Stimulated activated CD4-positive, alpha-beta T cell treated with anti-CD3 and anti-CD28 coated beads, Interleukin-4, amount 100 ng/mL, for 1 hour (primary cell): ENCODE measurements at regions not wholly inside any gene's neighbourhood (a gene's known extent, or its start where the extent isn't known, plus 50 kb on each side); places are given as distances from the start of the nearest gene placed in this dataset.
"Not testable (repeated sequence)": the region's sequence is repeated elsewhere in the genome, so short reads cannot be mapped to it uniquely, and the experiment has no call there.

ENCODE experiments used
- DNase-seq: peaks from one replicate; pipeline ENCODE4 v3.0.0-alpha.2; 2020

DNA sequence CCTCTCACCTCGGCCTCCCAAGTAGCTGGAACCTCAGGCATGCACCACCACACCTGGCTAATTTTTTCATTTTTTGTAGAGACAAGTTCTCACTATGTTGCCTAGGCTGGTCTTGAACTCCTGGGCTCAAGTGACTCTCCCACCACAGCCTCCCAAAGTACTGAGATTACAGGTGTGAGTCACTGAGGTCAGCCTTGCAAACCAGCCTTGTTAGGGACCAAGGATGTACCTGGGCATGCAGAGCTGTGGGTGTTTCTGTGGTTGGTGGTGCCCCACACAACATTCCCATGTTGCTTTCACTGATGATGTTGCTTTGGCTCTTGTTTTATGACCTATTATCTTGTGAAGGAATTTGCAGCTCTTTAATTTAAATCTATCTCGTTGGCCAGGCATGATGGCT, 54.8 kb downstream of the OTUD1 start:
- DNase-seq: no peak

GRCh38 chr10:23496727-23497126, 57.9 kb downstream of the OTUD1 start:
- DNase-seq: no peak

DNA sequence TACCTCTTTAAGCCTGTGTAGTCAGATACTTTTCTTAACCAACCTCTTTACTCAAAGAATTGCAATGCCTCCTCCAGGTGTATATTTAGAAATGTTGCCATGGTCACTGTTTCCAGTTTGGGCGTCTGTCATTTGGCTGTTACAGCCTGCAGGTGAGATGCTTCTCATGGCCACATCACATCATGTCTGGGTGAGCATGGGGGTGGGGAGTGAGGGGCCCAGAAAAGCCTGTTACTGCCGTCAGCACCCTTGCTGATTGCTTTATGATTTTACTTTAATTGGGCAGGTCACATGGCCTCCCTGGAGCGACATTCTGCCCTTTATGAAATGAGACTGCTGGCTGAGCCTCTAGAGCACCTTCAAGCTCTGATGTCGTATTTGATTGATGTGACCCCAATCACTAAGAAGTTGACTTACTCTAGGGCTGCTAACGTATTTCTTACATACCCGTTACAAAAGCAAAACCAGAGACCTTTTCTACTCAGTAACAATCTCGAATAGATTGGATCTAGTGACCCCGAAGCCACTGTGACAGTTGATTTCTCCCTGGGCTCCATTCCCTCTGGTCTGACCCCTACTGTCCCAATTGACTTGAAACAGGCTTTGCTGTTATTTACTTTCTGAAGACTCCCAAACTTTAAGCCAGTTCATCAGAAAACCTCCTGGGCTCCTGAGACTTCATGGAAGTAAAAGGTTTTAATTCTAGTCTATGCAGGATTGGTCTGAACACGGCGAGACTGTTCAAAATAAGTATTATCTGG, 60.7 kb downstream of the OTUD1 start:
- no peak for DNase-seq

DNA sequence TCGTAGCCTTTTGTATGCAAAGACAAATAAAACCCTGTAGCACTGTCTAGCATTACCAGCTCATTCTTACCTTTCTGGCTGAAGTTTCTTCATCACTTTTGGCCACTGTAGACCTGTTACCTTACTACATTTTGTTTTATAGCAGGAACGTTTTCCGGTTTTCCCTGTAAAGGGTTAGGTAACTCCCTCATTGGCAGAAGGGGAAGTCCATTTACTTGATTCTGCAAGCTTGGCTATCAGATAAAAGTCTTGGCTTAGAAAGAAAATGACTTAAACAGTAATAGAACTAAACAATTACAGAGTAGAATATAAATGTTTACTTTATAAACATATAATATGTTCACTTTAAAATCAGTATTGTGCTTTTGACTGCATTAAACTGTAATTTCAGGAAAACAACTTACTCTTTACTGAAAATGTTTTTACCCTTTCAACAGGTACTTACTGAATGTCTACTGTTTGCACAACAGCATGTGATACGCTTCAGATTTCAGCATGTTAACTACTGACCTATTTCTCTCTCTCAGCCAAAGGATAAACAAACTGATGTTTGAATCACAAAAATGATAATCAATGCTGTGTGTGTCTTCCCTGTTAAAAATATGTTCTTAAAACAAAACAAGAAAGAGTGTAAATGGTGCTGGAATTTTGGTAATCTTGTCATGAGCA, 67.1 kb downstream of the OTUD1 start:
- no peak for DNase-seq

DNA sequence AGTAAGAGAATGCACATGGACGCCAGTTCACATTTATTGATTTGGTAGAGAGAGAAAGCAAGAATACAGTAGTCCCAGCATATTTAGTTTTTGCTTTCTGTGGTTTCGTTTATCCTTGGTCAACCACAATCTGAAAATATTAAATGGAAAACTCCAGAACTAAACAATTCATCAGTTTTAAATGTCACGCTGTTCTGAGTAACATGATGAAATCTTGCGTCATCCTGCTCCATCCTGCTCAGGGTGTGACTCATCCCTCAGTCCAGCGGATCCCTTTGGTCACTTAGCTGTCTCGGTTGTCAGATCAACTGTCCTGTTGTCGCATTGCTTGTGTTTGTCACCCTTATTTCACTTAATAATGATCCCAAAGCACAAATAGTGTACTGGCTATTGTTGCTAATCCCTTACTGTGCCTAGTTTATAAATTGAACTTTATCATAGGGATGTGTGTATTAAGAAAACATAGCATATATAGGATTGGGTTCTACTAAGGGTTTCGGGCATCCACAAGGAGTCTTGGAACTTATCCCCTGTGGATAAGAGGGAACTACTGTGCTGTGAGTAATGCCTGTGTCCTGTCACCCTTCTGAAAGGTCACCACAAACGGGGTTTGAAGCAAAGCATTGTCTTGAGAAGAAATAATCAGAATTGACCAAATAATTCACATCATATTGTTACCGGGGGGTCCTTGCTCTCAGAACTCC, 73.6 kb downstream of the OTUD1 start:
- DNase-seq: no peak

- not testable (repeated sequence) for DNase-seq
Measured at GRCh38 chr10:23513621-23514020, 74.7 kb downstream of the OTUD1 start.

DNA sequence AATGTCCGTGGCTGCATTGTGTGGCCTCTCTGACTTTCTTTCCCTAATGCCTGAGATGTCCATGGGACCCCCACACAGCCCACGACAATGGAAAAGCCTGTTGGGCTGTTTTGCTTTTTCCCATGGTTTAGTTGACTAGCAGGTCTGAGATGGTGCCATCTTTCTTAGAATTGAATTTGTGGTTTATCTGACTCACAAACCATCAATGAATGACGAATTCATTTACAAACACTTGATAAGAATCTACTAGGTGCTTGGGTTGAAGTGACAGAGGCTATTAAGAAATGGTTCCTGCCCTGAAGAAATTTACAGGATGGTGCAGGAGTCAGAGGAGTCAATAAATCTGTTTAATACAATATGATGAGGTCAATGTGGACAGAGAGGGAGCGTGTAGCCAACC, 75.4 kb downstream of the OTUD1 start:
- no peak for DNase-seq

GRCh38 chr10:23516530-23516929, 77.7 kb downstream of the OTUD1 start:
- DNase-seq: no peak

DNA sequence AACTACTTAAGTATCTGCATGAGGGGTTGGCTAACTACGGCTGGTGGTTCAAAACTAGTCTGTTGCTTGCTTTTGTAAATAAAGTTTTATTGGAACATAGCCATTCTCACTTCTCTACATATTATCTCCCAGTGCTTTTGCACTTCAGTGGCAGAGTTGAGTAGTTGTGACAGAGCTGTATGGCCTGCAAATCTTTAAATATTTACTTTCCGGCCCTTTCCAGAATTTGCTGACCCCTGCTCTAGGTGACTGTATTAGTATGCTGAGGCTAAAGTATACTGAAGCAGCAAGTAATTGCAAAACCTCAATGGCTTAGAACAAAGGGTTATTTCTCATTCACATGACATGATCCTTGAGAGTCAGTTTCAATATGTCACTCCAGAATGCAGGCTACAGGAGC, 78.3 kb downstream of the OTUD1 start:
- DNase-seq: no peak

DNA sequence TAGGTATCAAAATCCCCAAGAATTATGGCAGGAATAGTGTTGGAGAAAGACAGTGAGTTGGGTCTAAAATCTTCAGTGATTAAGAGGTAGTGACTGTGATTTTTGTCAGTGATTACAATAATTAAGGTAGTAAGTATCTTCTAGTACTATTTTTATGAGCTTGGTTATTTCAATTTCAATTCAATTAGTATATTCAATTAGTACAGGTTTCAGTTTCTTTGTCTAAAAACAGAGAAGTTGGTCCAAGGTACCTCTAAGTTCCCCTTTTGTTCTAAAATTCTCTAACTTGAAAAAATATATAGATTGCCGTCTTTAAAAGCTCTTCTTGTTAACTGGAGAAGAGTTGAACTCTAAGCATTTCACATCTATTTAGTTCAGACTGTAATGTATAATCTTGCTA, 82.9 kb downstream of the OTUD1 start:
- no peak for DNase-seq

GRCh38 chr10:23522345-23522744, 83.5 kb downstream of the OTUD1 start:
- no peak for DNase-seq

DNA sequence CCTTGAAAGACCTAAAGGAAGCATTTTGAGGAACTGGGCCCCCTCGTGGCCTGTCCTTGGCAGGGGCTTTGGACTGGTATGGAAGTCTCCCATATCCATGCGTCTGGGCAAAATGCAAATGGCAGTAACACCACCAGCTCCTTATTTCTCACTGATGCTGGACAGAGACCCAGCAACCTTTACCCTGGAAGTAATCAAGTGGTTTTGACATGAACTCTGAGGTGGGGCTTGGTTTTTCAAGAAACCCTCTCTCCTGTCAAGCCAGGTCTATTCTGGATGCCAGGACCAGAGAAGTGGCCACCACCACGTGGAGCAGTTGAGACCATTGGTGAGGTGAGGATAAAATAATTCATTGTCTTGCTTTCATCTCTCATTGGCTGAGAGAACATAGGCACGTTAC, 84.4 kb downstream of the OTUD1 start:
- DNase-seq: no peak

- DNase-seq: no peak
Measured at GRCh38 chr10:23525406-23525805, 86.5 kb downstream of the OTUD1 start.

DNA sequence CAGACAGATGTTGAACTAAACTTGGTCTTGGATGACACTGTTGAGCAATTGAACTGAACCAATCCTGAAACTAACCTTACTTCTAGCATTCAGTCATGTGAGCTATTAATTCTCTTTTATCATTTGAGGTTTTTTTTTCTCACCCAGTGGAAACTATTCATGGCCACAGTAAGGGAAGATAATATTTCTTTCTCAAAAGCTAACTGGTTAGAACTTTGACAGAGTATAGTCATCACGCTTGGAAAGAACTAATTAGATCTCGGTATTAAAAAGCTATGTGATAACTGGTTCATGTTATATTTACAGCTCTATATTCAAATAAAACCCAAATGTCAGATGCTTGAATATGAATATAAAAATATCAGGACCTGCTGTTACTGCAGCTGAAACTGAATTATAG, 89.5 kb downstream of the OTUD1 start:
- no peak for DNase-seq

GRCh38 chr10:23529625-23530024, 90.8 kb downstream of the OTUD1 start:
- no peak for DNase-seq

DNA sequence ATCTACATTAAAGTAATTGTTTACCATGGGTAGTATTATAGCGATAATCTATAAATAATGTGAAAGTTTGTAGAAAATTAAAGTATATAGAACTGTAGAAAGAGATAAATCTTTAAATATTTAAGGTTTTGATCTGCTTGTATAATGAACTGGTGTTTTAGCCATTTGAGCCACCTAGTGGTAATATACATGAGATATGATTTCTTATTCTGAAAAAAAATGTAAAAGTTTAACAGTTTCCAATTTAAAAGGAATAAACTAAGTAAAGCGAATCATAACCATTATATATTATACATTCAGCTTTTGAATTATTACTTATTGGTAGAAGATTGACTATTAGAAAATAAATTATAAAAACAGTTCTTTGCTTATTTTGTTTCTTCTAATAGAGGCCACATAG, 91.2 kb downstream of the OTUD1 start:
- no peak for DNase-seq

DNA sequence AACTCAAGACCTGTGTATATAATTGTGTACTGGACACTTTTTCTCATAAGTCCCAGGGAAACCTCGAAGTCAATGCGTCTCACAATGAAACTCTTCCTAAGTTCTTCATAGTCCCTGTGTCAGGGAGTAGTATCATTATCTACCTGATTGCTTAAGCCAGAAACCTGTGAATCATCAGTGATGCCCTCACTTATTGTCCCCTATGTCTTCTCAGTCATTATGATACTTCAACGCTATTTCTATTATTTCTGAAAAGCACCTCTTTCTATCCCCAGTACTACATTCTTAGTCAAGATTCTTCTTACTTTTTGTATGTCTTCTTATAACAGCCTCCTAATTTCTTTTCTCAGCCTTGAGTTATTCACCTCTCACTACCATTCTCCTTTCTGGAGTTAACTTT, 94.3 kb downstream of the OTUD1 start:
- no peak for DNase-seq

- DNase-seq: no peak
Measured at GRCh38 chr10:23534326-23534725, 95.5 kb downstream of the OTUD1 start.

GRCh38 chr10:23534761-23535160, 95.9 kb downstream of the OTUD1 start:
- DNase-seq: no peak

- DNase-seq: no peak
Measured at GRCh38 chr10:23535381-23535780, 96.5 kb downstream of the OTUD1 start.

- DNase-seq: no peak
Measured at GRCh38 chr10:23538968-23539367, 100.1 kb downstream of the OTUD1 start.

- DNase-seq: no peak
Measured at GRCh38 chr10:23540401-23541030, 101.6 kb downstream of the OTUD1 start.

DNA sequence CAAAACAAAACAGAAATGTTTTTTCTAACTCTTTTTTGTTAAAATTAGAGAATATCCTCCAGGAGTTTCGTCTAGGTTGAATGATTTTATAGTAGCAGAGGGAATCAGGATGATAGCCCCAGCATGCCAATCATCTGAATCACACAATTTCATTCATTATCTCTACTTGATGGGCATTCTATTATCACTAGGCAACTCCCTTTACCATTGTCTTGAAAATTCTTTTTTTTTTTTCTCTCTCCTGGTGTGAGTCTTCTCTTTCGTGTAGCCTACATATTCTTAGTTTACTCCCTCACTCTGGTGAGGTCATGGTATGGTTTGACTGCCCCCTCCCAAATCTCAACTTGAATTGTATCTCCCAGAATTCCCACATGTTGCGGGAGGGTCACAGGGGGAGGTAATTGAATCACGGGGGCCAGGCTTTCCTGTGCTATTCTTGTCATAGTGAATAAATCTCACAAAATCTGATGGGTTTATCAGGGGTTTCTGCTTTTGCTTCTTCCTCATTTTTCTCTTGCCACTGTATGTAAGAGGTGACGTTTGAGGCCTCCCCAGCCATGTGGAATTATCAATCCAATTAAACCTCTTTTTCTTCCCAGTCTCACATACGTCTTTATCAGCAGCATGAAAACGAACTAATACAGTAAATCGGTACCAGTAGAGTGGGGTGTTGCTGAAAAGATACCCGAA, 105.0 kb downstream of the OTUD1 start:
- no peak for DNase-seq
